ENCODE measurements at regions not wholly inside any gene's neighbourhood (a gene's known extent, or its start where the extent isn't known, plus 50 kb on each side); places are given as distances from the start of the nearest gene placed in this dataset.

- no peak overlapping the region; the same call in 1 of the 2 replicates for H3K27ac ChIP-seq (ENCODE audit: insufficient read depth, low read length)
- dilution Hi-C loops (cut with HindIII; ENCODE audit: low sequenced_read_pairs, unreplicated experiment) (no loop called here), intact Hi-C loops (cut with micrococcal nuclease) (no loop called here), in situ Hi-C loops (cut with MboI; ENCODE audit: low sequenced_read_pairs) (no loop called here)
- no peak overlapping the region for H3K4me3 ChIP-seq (ENCODE audit: insufficient read depth, low read depth, low read length)
- H2AK5ac ChIP-seq (ENCODE audit: low read depth, low read length): no peak overlapping the region
- no peak overlapping the region for H3K14ac ChIP-seq (replicated peaks; ENCODE audit: low read depth, low read length)
- H3K23ac ChIP-seq (ENCODE audit: low read depth, low read length): no peak overlapping the region
- ATAC-seq (ENCODE audit: low read depth) (no peak), DNase-seq (no peak)
- no peak overlapping the region for H3K18ac ChIP-seq (ENCODE audit: low read depth, low read length)
- no peaks in the 10 kb centered on the region for H3K79me1 ChIP-seq (ENCODE audit: low read depth in 1 of 2, low read length in 2 of 2)
- no peak overlapping the region for H2AFZ ChIP-seq (replicated peaks; ENCODE audit: low read length, poor library complexity)
- no TSS peak for BruUV-seq (replicated peaks)
- peak overlapping the region; percentile 32; the same call in 1 of the 3 replicates for H2BK15ac ChIP-seq (ENCODE audit: low read depth, low read length)
- H4K91ac ChIP-seq (ENCODE audit: insufficient read depth, low read depth, low read length): no peak overlapping the region
- no peaks in the 10 kb centered on the region for H4K20me1 ChIP-seq (ENCODE audit: insufficient read depth, low read length)
- H3K4ac ChIP-seq (ENCODE audit: low read depth, low read length): no peak overlapping the region
- no peak overlapping the region for H2AK9ac ChIP-seq (replicated peaks; ENCODE audit: low read depth, low read length, poor library complexity)
- no peak overlapping the region for H3K9ac ChIP-seq (ENCODE audit: low read depth, low read length)
- no peak overlapping the region for H2BK20ac ChIP-seq (ENCODE audit: low read depth, low read length)
- POLR2A ChIA-PET (ENCODE audit: unreplicated experiment): interaction anchor here (0.6 kb wide), 1 partner anchor 55 kb away, joined by 3 read pairs; no protein-coding TSS in a partner anchor
- no peaks in the 10 kb centered on the region for H3K9me3 ChIP-seq (ENCODE audit: control insufficient read depth, insufficient read depth, low read length)
- H4K8ac ChIP-seq (ENCODE audit: low read depth in 2 of 2, low read length in 2 of 2): no peak overlapping the region
- H4K5ac ChIP-seq (ENCODE audit: low read depth, low read length): no peak overlapping the region
- no peak overlapping the region for H3K4me2 ChIP-seq (ENCODE audit: low read depth, low read length)
- no CpG with 5 or more reads among the region's 1 CpG for WGBS, 2 experiments (ENCODE audit: extremely low coverage in 2 of 2, insufficient read length in 1 of 2)
- no peaks in the 10 kb centered on the region for H3K36me3 ChIP-seq (ENCODE audit: control insufficient read depth, insufficient read depth, low read length)
- no peak overlapping the region for H2BK5ac ChIP-seq (ENCODE audit: low read depth, low read length, poor library complexity, severe bottlenecking)
- peaks cover 3% of the 10 kb centered on the region; the same call in 1 of the 2 replicates for H3K4me1 ChIP-seq (ENCODE audit: control insufficient read depth, insufficient read depth, low read length)
- no peaks in the 10 kb centered on the region for H3K27me3 ChIP-seq (ENCODE audit: control insufficient read depth, insufficient read depth, low read length)
- H2BK120ac ChIP-seq (ENCODE audit: low read depth, low read length): peak overlapping the region; percentile 68
- no peak overlapping the region for H3K56ac ChIP-seq (ENCODE audit: extremely low read depth, insufficient read depth, low read length)
- no peak for TF ChIP-seq CTCF (conservative IDR thresholded peaks at IDR 0.05; ENCODE audit: low read depth, low read length)
- no peak for TF ChIP-seq POLR2A (IDR thresholded peaks at IDR 0.05; ENCODE audit: low read depth, low read length)
- no peak for TF ChIP-seq MAFK (IDR thresholded peaks at IDR 0.05; ENCODE audit: low read depth, low read length)
- TF ChIP-seq MXI1 (IDR thresholded peaks at IDR 0.05; ENCODE audit: borderline replicate concordance, low read depth, low read length): no peak
- no peak for TF ChIP-seq RFX5 (IDR thresholded peaks at IDR 0.05; ENCODE audit: low read depth, low read length)
- no peak for TF ChIP-seq SMC3 (IDR thresholded peaks at IDR 0.05; ENCODE audit: low read depth, low read length)
- TF ChIP-seq RAD21 (IDR thresholded peaks at IDR 0.05; ENCODE audit: low read length): no peak
- TF ChIP-seq RCOR1 (IDR thresholded peaks at IDR 0.05; ENCODE audit: insufficient replicate concordance, low read length): no peak
- TF ChIP-seq CHD1 (IDR thresholded peaks at IDR 0.05; ENCODE audit: low read depth, low read length): no peak
- no peak for TF ChIP-seq CEBPB (IDR thresholded peaks at IDR 0.05; ENCODE audit: low read depth, low read length)
- TF ChIP-seq NFE2L2 (IDR thresholded peaks at IDR 0.05; ENCODE audit: low read depth, low read length): no peak
- no peak for TF ChIP-seq FOS (IDR thresholded peaks at IDR 0.05; ENCODE audit: low read depth, low read length)
- TF ChIP-seq, protein P1, sequence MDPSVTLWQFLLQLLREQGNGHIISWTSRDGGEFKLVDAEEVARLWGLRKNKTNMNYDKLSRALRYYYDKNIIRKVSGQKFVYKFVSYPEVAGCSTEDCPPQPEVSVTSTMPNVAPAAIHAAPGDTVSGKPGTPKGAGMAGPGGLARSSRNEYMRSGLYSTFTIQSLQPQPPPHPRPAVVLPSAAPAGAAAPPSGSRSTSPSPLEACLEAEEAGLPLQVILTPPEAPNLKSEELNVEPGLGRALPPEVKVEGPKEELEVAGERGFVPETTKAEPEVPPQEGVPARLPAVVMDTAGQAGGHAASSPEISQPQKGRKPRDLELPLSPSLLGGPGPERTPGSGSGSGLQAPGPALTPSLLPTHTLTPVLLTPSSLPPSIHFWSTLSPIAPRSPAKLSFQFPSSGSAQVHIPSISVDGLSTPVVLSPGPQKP (IDR thresholded peaks at IDR 0.05; ENCODE audit: borderline replicate concordance, low read depth, low read length): no peak
- TF ChIP-seq, protein P2, sequence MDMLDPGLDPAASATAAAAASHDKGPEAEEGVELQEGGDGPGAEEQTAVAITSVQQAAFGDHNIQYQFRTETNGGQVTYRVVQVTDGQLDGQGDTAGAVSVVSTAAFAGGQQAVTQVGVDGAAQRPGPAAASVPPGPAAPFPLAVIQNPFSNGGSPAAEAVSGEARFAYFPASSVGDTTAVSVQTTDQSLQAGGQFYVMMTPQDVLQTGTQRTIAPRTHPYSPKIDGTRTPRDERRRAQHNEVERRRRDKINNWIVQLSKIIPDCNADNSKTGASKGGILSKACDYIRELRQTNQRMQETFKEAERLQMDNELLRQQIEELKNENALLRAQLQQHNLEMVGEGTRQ (IDR thresholded peaks at IDR 0.05; ENCODE audit: low read depth, low read length): no peak
- no peak for TF ChIP-seq BHLHE40 (IDR thresholded peaks at IDR 0.05; ENCODE audit: low read depth, low read length)
- TF ChIP-seq MAZ (IDR thresholded peaks at IDR 0.05; ENCODE audit: borderline replicate concordance, low read depth, low read length): no peak
- CTCF ChIA-PET: no interaction called here
- H3K9me1 ChIP-seq (ENCODE audit: insufficient read depth, low read length): 0 out of 2 replicates have a peak, but pooled peaks cover 3% of the 10 kb centered on the region
Observed at GRCh38 chr15:94175420-94175819, 55.9 kb upstream of the MCTP2 start.
